Upper lobe of right lung (tissue), 1 donor: ENCODE measurements at regions not wholly inside any gene's neighbourhood (a gene's known extent, or its start where the extent isn't known, plus 50 kb on each side); places are given as distances from the start of the nearest gene placed in this dataset.
"Not testable (repeated sequence)": the region's sequence is repeated elsewhere in the genome, so short reads cannot be mapped to it uniquely, and the experiment has no call there.

Experiments used
- ATAC-seq: fragments of 200-7000 bp; cut with Tn5 transposase; one replicate; pipeline ENCODE4 v1.9.1; 2020; ENCODE audit warnings: mild to moderate bottlenecking, moderate library complexity
- DNase-seq: peaks from one replicate; pipeline ENCODE4 v3.0.0-alpha.2; 2020
- H3K27ac ChIP-seq: fragments of 200-600 bp; one replicate; pipeline ENCODE4 v1.8.0; 2022
- H3K27me3 ChIP-seq: fragments of 200-600 bp; one replicate; pipeline ENCODE4 v1.8.0; 2022; ENCODE audit warnings: mild to moderate bottlenecking
- H3K36me3 ChIP-seq: fragments of 200-600 bp; one replicate; pipeline ENCODE4 v1.8.0; 2022
- H3K4me1 ChIP-seq: fragments of 200-600 bp; one replicate; pipeline ENCODE4 v1.8.0; 2022
- H3K4me3 ChIP-seq: fragments of 200-600 bp; one replicate; pipeline ENCODE4 v1.8.0; 2022; ENCODE audit warnings: mild to moderate bottlenecking
- H3K9me3 ChIP-seq: fragments of 200-600 bp; one replicate; pipeline ENCODE4 v1.8.0; 2022
- CTCF ChIP-seq: fragments of 200-600 bp; IDR thresholded peaks from one replicate; pipeline ENCODE4 v1.8.0; 2022; ENCODE audit warnings: antibody characterized with exemption
- intact Hi-C: fragments of 100-400 bp; cut with DNase I; formaldehyde crosslinking; loops from one replicate; pipeline ENCODE4 v1.11.0; 2022
- donor health status: DM: no; HTN: yes; CAD: no; lungs with severe emphysema.

GRCh38 chr5:130398825-130399224 lies 494.6 kb downstream of the CHSY3 start:
- Histone ChIP-seq H3K4me3 (no peak overlapping the region), H3K36me3 (no peaks in the 10 kb centered on the region), H3K9me3 (no peaks in the 10 kb centered on the region), H3K27me3 (no peaks in the 10 kb centered on the region), H3K27ac (no peak overlapping the region), H3K4me1 (no peaks in the 10 kb centered on the region)
- DNase-seq (no peak), ATAC-seq (no peak)
- intact Hi-C loops = no loop called here
- TF ChIP-seq CTCF = no peak

GRCh38 chr5:130397727-130398126 lies 493.5 kb downstream of the CHSY3 start:
- ATAC-seq, H3K4me3 ChIP-seq, DNase-seq, H3K4me1 ChIP-seq, H3K36me3 ChIP-seq, intact Hi-C loops, H3K9me3 ChIP-seq, H3K27me3 ChIP-seq, H3K27ac ChIP-seq: not testable (repeated sequence)

GRCh38 chr5:130397132-130397531 lies 492.9 kb downstream of the CHSY3 start:
- no peaks in the 10 kb centered on the region for H3K36me3 ChIP-seq
- DNase-seq (no peak), ATAC-seq (no peak)
- no peak for TF ChIP-seq CTCF
- H3K27ac ChIP-seq = no peak overlapping the region
- intact Hi-C loops = no loop called here
- no peak overlapping the region for H3K4me3 ChIP-seq
- no peaks in the 10 kb centered on the region for H3K4me1 ChIP-seq
- H3K9me3 ChIP-seq = no peaks in the 10 kb centered on the region
- H3K27me3 ChIP-seq = no peaks in the 10 kb centered on the region

- DNase-seq, H3K4me3 ChIP-seq, H3K9me3 ChIP-seq, H3K36me3 ChIP-seq, H3K27me3 ChIP-seq, H3K4me1 ChIP-seq, H3K27ac ChIP-seq, intact Hi-C loops, ATAC-seq: not testable (repeated sequence)
These were observed 487.5 kb downstream of the CHSY3 start for GRCh38 chr5:130391727-130392264.

GRCh38 chr5:130386155-130386554 lies 481.9 kb downstream of the CHSY3 start:
- no peak for TF ChIP-seq CTCF
- ATAC-seq (no peak), DNase-seq (no peak)
- H3K27me3 ChIP-seq = no peaks in the 10 kb centered on the region
- H3K4me1 ChIP-seq = no peaks in the 10 kb centered on the region
- H3K36me3 ChIP-seq = no peaks in the 10 kb centered on the region
- intact Hi-C loops = no loop called here
- H3K9me3 ChIP-seq = no peaks in the 10 kb centered on the region
- H3K4me3 ChIP-seq = no peak overlapping the region
- no peak overlapping the region for H3K27ac ChIP-seq

GRCh38 chr5:130385656-130386055 lies 481.4 kb downstream of the CHSY3 start:
- Histone ChIP-seq H3K27ac (no peak overlapping the region), H3K27me3 (no peaks in the 10 kb centered on the region), H3K9me3 (no peaks in the 10 kb centered on the region), H3K4me1 (no peaks in the 10 kb centered on the region), H3K4me3 (no peak overlapping the region), H3K36me3 (no peaks in the 10 kb centered on the region)
- no peak for ATAC-seq
- no peak for DNase-seq
- no peak for TF ChIP-seq CTCF
- intact Hi-C loops = no loop called here

- TF ChIP-seq CTCF = no peak
- DNase-seq (no peak), ATAC-seq (no peak)
- H3K4me3 ChIP-seq = no peak overlapping the region
- H3K9me3 ChIP-seq = no peaks in the 10 kb centered on the region
- H3K27me3 ChIP-seq = no peaks in the 10 kb centered on the region
- intact Hi-C loops = no loop called here
- H3K36me3 ChIP-seq = no peaks in the 10 kb centered on the region
- no peaks in the 10 kb centered on the region for H3K4me1 ChIP-seq
- H3K27ac ChIP-seq = no peak overlapping the region
These were observed 461.7 kb downstream of the CHSY3 start for GRCh38 chr5:130365956-130366355.
